Stomach (tissue), 8 donors: ENCODE measurements at regions not wholly inside any gene's neighbourhood (a gene's known extent, or its start where the extent isn't known, plus 50 kb on each side); places are given as distances from the start of the nearest gene placed in this dataset.

Experiments used
- DNase-seq, 2 donors: peaks; one replicate each; pipeline versions ENCODE4 v3.0.0 to v3.0.0-alpha.2; 2013 to 2019
- H3K27ac ChIP-seq, 5 donors: fragments of 200-600 bp in 4 of 5; sonication (generic) in 4 of 5; one replicate each; pipeline ENCODE4 v1.5.1; 2013 to 2019; ENCODE audit warnings: mild to moderate bottlenecking in 1 of 5, moderate library complexity in 1 of 5
- H3K27me3 ChIP-seq, 3 donors: fragments of 200-600 bp; sonication (generic); one replicate each; pipeline ENCODE4 v1.5.1; 2017 to 2019; ENCODE audit warnings: mixed run types in 1 of 3
- H3K36me3 ChIP-seq, 4 donors: fragments of 200-600 bp; sonication (generic); 1 replicate in 3 of 4; 2 replicates in 1 of 4; pipeline ENCODE4 v1.5.1; 2016 to 2019
- H3K4me1 ChIP-seq, 4 donors: fragments of 200-600 bp; sonication (generic); one replicate each; pipeline ENCODE4 v1.5.1; 2016 to 2019
- H3K4me3 ChIP-seq, 4 donors: fragments of 200-600 bp; sonication (generic) in 3 of 4; one replicate each; pipeline ENCODE4 v1.5.1; 2016 to 2019; ENCODE audit warnings: mild to moderate bottlenecking in 1 of 4
- H3K9me3 ChIP-seq, 4 donors: fragments of 200-600 bp; sonication (generic); one replicate each; pipeline ENCODE4 v1.5.1; 2016 to 2019
- CTCF ChIP-seq, 7 experiments: fragments of 450-650 bp in 4 of 7; fragments of 200-600 bp in 3 of 7; sonication (generic) in 3 of 7; IDR thresholded peaks; one replicate each; pipeline ENCODE4 v1.5.1; 2016 to 2019; ENCODE audit warnings: antibody characterized with exemption in 7 of 7, control low read depth in 2 of 7, mild to moderate bottlenecking in 1 of 7
- EP300 ChIP-seq: sonication (generic); formaldehyde crosslinking; IDR thresholded peaks from one replicate; pipeline ENCODE4 v1.6.1; 2017; ENCODE audit warnings: antibody characterized with exemption
- POLR2A ChIP-seq, 4 donors: fragments of 450-650 bp; IDR thresholded peaks; one replicate each; pipeline ENCODE4 v1.6.1; 2016; ENCODE audit warnings: antibody characterized with exemption in 4 of 4, control low read depth in 2 of 4, mild to moderate bottlenecking in 1 of 4, moderate library complexity in 1 of 4
- POLR2AphosphoS5 ChIP-seq, 3 donors: sonication (generic); formaldehyde crosslinking; IDR thresholded peaks; one replicate each; pipeline ENCODE4 v1.6.1; 2016; ENCODE audit warnings: antibody characterized with exemption in 3 of 3
- WGBS, 5 donors: extraction: QIAGEN DNeasy Blood & Tissue Kit in 3 of 5; methylation state at CpG; one replicate each; pipeline versions ENCODE4 v1.1.5 to v1.1.7; 2013 to 2018; 5-methylcytosine and 5-hydroxymethylcytosine counted together
- intact Hi-C: fragments of 100-400 bp; cut with DNase I; formaldehyde crosslinking; loops from one replicate; pipeline ENCODE4 v1.15.1; 2023; ENCODE audit warnings: low total_unique reads
- donor health status: healthy with polysubstance abuse.
- donor health status: Bipolar disorder and iron deficiency.
- donor health status: healthy.

GRCh38 chr12:111025792-111026430, 105.5 kb upstream of the MYL2 start:
- TF ChIP-seq POLR2AphosphoS5 (IDR thresholded peaks at IDR 0.05) (no peak), POLR2A (IDR thresholded peaks at IDR 0.05) (no peak), EP300 (no peak), CTCF (IDR thresholded peaks at IDR 0.05) (no peak)
- DNase-seq: no peak
- peaks cover 0 to 96% (median 11%) of the 10 kb centered on the region in 3 donors for H3K27me3 ChIP-seq
- intact Hi-C loops: loop anchor here (10.0 kb wide), 1 partner anchor 269 kb away; no protein-coding TSS in a partner anchor
- WGBS, 5 donors: 43 to 57% (median 48%) methylated on average over 8 of the region's 8 CpGs
- no peak overlapping the region for H3K27ac ChIP-seq
- no peaks in the 10 kb centered on the region for H3K36me3 ChIP-seq
- H3K4me1 ChIP-seq: peaks cover 0 to 4% (median 0%) of the 10 kb centered on the region in 4 donors
- no peak overlapping the region for H3K4me3 ChIP-seq
- no peaks in the 10 kb centered on the region for H3K9me3 ChIP-seq

GRCh38 chr12:111025301-111025700, 104.9 kb upstream of the MYL2 start:
- intact Hi-C loops: loop anchor here (10.0 kb wide), 1 partner anchor 270 kb away; no protein-coding TSS in a partner anchor
- Histone ChIP-seq H3K27me3 (peaks cover 0 to 96% (median 11%) of the 10 kb centered on the region in 3 donors), H3K4me1 (peaks cover 0 to 4% (median 0%) of the 10 kb centered on the region in 4 donors), H3K27ac (no peak overlapping the region), H3K36me3 (no peaks in the 10 kb centered on the region), H3K9me3 (no peaks in the 10 kb centered on the region), H3K4me3 (no peak overlapping the region)
- no peak for DNase-seq
- 60 to 72% (median 67%) methylated on average over 7 of the region's 7 CpGs for WGBS, 5 donors
- no peak for TF ChIP-seq CTCF (IDR thresholded peaks at IDR 0.05)
- no peak for TF ChIP-seq POLR2AphosphoS5 (IDR thresholded peaks at IDR 0.05)
- TF ChIP-seq POLR2A (IDR thresholded peaks at IDR 0.05): no peak
- TF ChIP-seq EP300: no peak

- no peaks in the 10 kb centered on the region for H3K9me3 ChIP-seq
- H3K4me3 ChIP-seq: no peak overlapping the region
- TF ChIP-seq CTCF (IDR thresholded peaks at IDR 0.05): peak in 5 of 7 experiments; percentile 57 to 79 (median 69)
- TF ChIP-seq POLR2A (IDR thresholded peaks at IDR 0.05): no peak
- no peak for TF ChIP-seq POLR2AphosphoS5 (IDR thresholded peaks at IDR 0.05)
- H3K36me3 ChIP-seq: no peaks in the 10 kb centered on the region
- peaks cover 0 to 90% (median 13%) of the 10 kb centered on the region in 3 donors for H3K27me3 ChIP-seq
- intact Hi-C loops: loop anchor here (10.0 kb wide), 1 partner anchor 270 kb away; no protein-coding TSS in a partner anchor
- 3 to 9% (median 4%) methylated on average over 4 to 8 of the region's 8 CpGs for WGBS, 5 donors
- peak; percentile 64 to 65 for DNase-seq
- peaks cover 0 to 4% (median 0%) of the 10 kb centered on the region in 4 donors for H3K4me1 ChIP-seq
- no peak overlapping the region for H3K27ac ChIP-seq
These were observed 103.9 kb upstream of the MYL2 start for GRCh38 chr12:111024205-111024801.

- Histone ChIP-seq H3K27ac (no peak overlapping the region), H3K4me3 (no peak overlapping the region), H3K27me3 (peaks cover 0 to 84% (median 9%) of the 10 kb centered on the region in 3 donors), H3K4me1 (peaks cover 0 to 4% (median 0%) of the 10 kb centered on the region in 4 donors), H3K9me3 (no peaks in the 10 kb centered on the region), H3K36me3 (no peaks in the 10 kb centered on the region)
- no peak for TF ChIP-seq POLR2A (IDR thresholded peaks at IDR 0.05)
- no peak for TF ChIP-seq CTCF (IDR thresholded peaks at IDR 0.05)
- no peak for TF ChIP-seq POLR2AphosphoS5 (IDR thresholded peaks at IDR 0.05)
- TF ChIP-seq EP300: no peak
- DNase-seq: no peak
- WGBS, 5 donors: 73 to 86% (median 78%) methylated on average over 4 of the region's 4 CpGs
- intact Hi-C loops: loop anchor here (10.0 kb wide), 1 partner anchor 272 kb away; no protein-coding TSS in a partner anchor
These were observed 102.0 kb upstream of the MYL2 start for GRCh38 chr12:111022386-111022785.
